GM12878 (cell line): ENCODE measurements at regions not wholly inside any gene's neighbourhood (a gene's known extent, or its start where the extent isn't known, plus 50 kb on each side); places are given as distances from the start of the nearest gene placed in this dataset.

Experiments used
- ATAC-seq: fragments of 200-7000 bp; cut with Tn5 transposase; 3 replicates; pipeline ENCODE4 v1.9.1; 2020; ENCODE audit warnings: mild to moderate bottlenecking, moderate library complexity
- BruUV-seq: library from RNA; stranded (reverse); fragments of 400-500 nt; replicated peaks from 2 replicates; lab custom pipeline; 2021; lab: Mats Ljungman, UMichigan
- CTCF ChIA-PET: fragments of 300-600 bp; sonication (Branson Sonifier 250); formaldehyde crosslinking; extraction: SDS; loops from one replicate; lab custom pipeline; 2021; ENCODE audit warnings: inconsistent platforms; lab: Yijun Ruan, JAX
- POLR2A ChIA-PET: fragments of 350-600 bp; formaldehyde crosslinking; extraction: SDS; loops from one replicate; lab custom pipeline; 2021; ENCODE audit warnings: inconsistent platforms; lab: Charles Lee
- RAD21 ChIA-PET: fragments of 300-600 bp; sonication (Branson Sonifier 250); formaldehyde crosslinking; loops from one replicate; lab custom pipeline; 2023; ENCODE audit warnings: antibody characterized with exemption; ENCODE audit not compliant: unreplicated experiment; lab: Charles Lee
- SMC1A ChIA-PET: fragments of 300-600 bp; sonication (Branson Sonifier 250); formaldehyde crosslinking; loops from one replicate; lab custom pipeline; 2023; ENCODE audit not compliant: unreplicated experiment, uncharacterized antibody; lab: Charles Lee
- DNase-seq: peaks from one replicate; pipeline ENCODE4 v3.0.0-alpha.2; 2011; ENCODE audit warnings: low read depth, low spot score
- FAIRE-seq: peaks from 3 replicates; lab custom pipeline; 2011; peaks lifted over from hg19 to GRCh38; lab: Jason Lieb, UNC
- H2AFZ ChIP-seq: 2 replicates; pipeline ENCODE4 v1.6.0; 2011; ENCODE audit warnings: low read depth, low read length, control low read depth; ENCODE audit not compliant: control insufficient read depth
- H3K27ac ChIP-seq: 2 replicates; pipeline ENCODE4 v1.5.1; 2011; ENCODE audit warnings: control low read depth; ENCODE audit not compliant: control insufficient read depth, insufficient read depth
- H3K27me3 ChIP-seq, 2 experiments: replicated peaks in 1 of 2; 2 replicates each; pipeline versions ENCODE4 v1.6.0 to v1.6.1; 2011; ENCODE audit warnings: low read length in 1 of 2; ENCODE audit not compliant: control insufficient read depth in 2 of 2, insufficient read depth in 2 of 2
- H3K36me3 ChIP-seq, 2 experiments: 2 replicates each; pipeline ENCODE4 v1.5.1; 2011; ENCODE audit warnings: low read length in 1 of 2; ENCODE audit not compliant: control insufficient read depth in 2 of 2, insufficient read depth in 2 of 2
- H3K4me1 ChIP-seq: 2 replicates; pipeline ENCODE4 v1.6.1; 2011; ENCODE audit warnings: mild to moderate bottlenecking, low read length, moderate library complexity, mixed read lengths; ENCODE audit not compliant: control insufficient read depth, insufficient read depth
- H3K4me2 ChIP-seq: 2 replicates; pipeline ENCODE4 v1.6.0; 2011; ENCODE audit warnings: control low read depth; ENCODE audit not compliant: control insufficient read depth, insufficient read depth
- H3K4me3 ChIP-seq: fragments of 200-600 bp; sonication (generic); 2 replicates; pipeline ENCODE4 v1.5.1; 2016
- H3K79me2 ChIP-seq: 2 replicates; pipeline ENCODE4 v1.6.0; 2011; ENCODE audit warnings: low read length; ENCODE audit not compliant: control insufficient read depth, insufficient read depth
- H3K9ac ChIP-seq: 2 replicates; pipeline ENCODE4 v1.8.0; 2011; ENCODE audit warnings: low read length, control low read depth, mixed read lengths; ENCODE audit not compliant: control insufficient read depth, insufficient read depth
- H3K9me3 ChIP-seq: replicated peaks from 3 replicates; pipeline ENCODE4 v1.5.1; 2011; ENCODE audit warnings: mild to moderate bottlenecking, low read length; ENCODE audit not compliant: control insufficient read depth, insufficient read depth
- H4K20me1 ChIP-seq: 2 replicates; pipeline ENCODE4 v1.6.0; 2011; ENCODE audit not compliant: control insufficient read depth, insufficient read depth
- BHLHE40 ChIP-seq, 2 experiments: fragments of 450-650 bp in 1 of 2; IDR thresholded peaks; 2 replicates each; pipeline ENCODE4 v1.6.1; 2011 to 2017; ENCODE audit warnings: low read depth in 2 of 2, borderline replicate concordance in 1 of 2, improper control_type of control experiment in 1 of 2, low read length in 1 of 2, mild to moderate bottlenecking in 1 of 2
- EP300 ChIP-seq, 2 experiments: fragments of 150-350 bp in 1 of 2; IDR thresholded peaks; 2 replicates each; pipeline ENCODE4 v1.6.1; 2011 to 2012; ENCODE audit warnings: low read depth in 2 of 2, low read length in 2 of 2, borderline replicate concordance in 1 of 2, improper control_type of control experiment in 1 of 2, inconsistent platforms in 1 of 2; ENCODE audit not compliant: control insufficient read depth in 1 of 2
- HDAC2 ChIP-seq: fragments of 200-600 bp; sonication (generic); IDR thresholded peaks from 2 replicates; pipeline ENCODE4 v1.6.1; 2017
- IRF3 ChIP-seq: fragments of 450-650 bp; IDR thresholded peaks from 2 replicates; pipeline ENCODE4 v1.6.1; 2014; ENCODE audit warnings: mild to moderate bottlenecking
- JUNB ChIP-seq: IDR thresholded peaks from 2 replicates; pipeline ENCODE4 v1.6.1; 2016; ENCODE audit warnings: antibody characterized with exemption, mild to moderate bottlenecking
- RCOR1 ChIP-seq: conservative IDR thresholded peaks from 2 replicates; pipeline ENCODE4 v1.6.1; 2012; ENCODE audit warnings: low read depth, low read length, improper control_type of control experiment
- SUPT20H ChIP-seq: IDR thresholded peaks from 2 replicates; pipeline ENCODE4 v1.6.1; 2011; ENCODE audit warnings: low read depth, mild to moderate bottlenecking, low read length, moderate library complexity, borderline replicate concordance; ENCODE audit not compliant: control insufficient read depth
- TCF7 ChIP-seq: IDR thresholded peaks from 2 replicates; pipeline ENCODE4 v1.6.1; 2014; ENCODE audit warnings: antibody characterized with exemption, borderline replicate concordance
- ZBTB4 ChIP-seq: fragments of 450-650 bp; formaldehyde crosslinking; IDR thresholded peaks from 2 replicates; pipeline ENCODE4 v1.4.0; 2022; ENCODE audit warnings: mild to moderate bottlenecking, moderate library complexity
- in situ Hi-C: fragments of 300-500 bp; cut with MboI; formaldehyde crosslinking; loops from 9 replicates; pipeline ENCODE4 v1.14.3; 2018; ENCODE audit warnings: mixed read lengths
- intact Hi-C: fragments of 100-400 bp; cut with micrococcal nuclease; formaldehyde crosslinking; loops from one replicate; pipeline ENCODE4 v1.14.2; 2022; ENCODE audit not compliant: unreplicated experiment
- TF ChIP-seq, protein P1 (sequence below): fragments of 450-650 bp; IDR thresholded peaks from 2 replicates; pipeline ENCODE4 v1.6.1; 2017; ENCODE audit warnings: antibody characterized with exemption, mild to moderate bottlenecking, moderate library complexity
- TF ChIP-seq, protein P2 (sequence below): fragments of 450-650 bp; conservative IDR thresholded peaks from 2 replicates; pipeline ENCODE4 v1.6.1; 2017; ENCODE audit warnings: mild to moderate bottlenecking, moderate library complexity

- Histone ChIP-seq H3K4me3 (no peak overlapping the region), H3K27me3 (no peaks in the 10 kb centered on the region), H2AFZ (no peak overlapping the region), H3K79me2 (no peaks in the 10 kb centered on the region), H3K9me3 (no peaks in the 10 kb centered on the region), H3K4me2 (no peak overlapping the region), H4K20me1 (no peaks in the 10 kb centered on the region), H3K36me3 (no peaks in the 10 kb centered on the region), H3K4me1 (no peaks in the 10 kb centered on the region), H3K27ac (no peak overlapping the region), H3K9ac (no peak overlapping the region)
- SMC1A ChIA-PET: no interaction called here
- RAD21 ChIA-PET: no interaction called here
- TF ChIP-seq HDAC2: no peak
- TF ChIP-seq BHLHE40 (IDR thresholded peaks at IDR 0.05; ENCODE audit: borderline replicate concordance in 1 of 2, low read depth in 2 of 2, low read length in 1 of 2): no peak
- TF ChIP-seq RCOR1: no peak
- no peak for TF ChIP-seq JUNB
- TF ChIP-seq ZBTB4 (CRISPR knock-in tag): no peak
- no peak for TF ChIP-seq IRF3
- TF ChIP-seq EP300 (IDR thresholded peaks at IDR 0.05; ENCODE audit: borderline replicate concordance in 1 of 2, control insufficient read depth in 1 of 2, low read depth in 2 of 2, low read length in 2 of 2): no peak
- TF ChIP-seq, protein P1, sequence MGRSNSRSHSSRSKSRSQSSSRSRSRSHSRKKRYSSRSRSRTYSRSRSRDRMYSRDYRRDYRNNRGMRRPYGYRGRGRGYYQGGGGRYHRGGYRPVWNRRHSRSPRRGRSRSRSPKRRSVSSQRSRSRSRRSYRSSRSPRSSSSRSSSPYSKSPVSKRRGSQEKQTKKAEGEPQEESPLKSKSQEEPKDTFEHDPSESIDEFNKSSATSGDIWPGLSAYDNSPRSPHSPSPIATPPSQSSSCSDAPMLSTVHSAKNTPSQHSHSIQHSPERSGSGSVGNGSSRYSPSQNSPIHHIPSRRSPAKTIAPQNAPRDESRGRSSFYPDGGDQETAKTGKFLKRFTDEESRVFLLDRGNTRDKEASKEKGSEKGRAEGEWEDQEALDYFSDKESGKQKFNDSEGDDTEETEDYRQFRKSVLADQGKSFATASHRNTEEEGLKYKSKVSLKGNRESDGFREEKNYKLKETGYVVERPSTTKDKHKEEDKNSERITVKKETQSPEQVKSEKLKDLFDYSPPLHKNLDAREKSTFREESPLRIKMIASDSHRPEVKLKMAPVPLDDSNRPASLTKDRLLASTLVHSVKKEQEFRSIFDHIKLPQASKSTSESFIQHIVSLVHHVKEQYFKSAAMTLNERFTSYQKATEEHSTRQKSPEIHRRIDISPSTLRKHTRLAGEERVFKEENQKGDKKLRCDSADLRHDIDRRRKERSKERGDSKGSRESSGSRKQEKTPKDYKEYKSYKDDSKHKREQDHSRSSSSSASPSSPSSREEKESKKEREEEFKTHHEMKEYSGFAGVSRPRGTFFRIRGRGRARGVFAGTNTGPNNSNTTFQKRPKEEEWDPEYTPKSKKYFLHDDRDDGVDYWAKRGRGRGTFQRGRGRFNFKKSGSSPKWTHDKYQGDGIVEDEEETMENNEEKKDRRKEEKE: no peak
- TF ChIP-seq, protein P2, sequence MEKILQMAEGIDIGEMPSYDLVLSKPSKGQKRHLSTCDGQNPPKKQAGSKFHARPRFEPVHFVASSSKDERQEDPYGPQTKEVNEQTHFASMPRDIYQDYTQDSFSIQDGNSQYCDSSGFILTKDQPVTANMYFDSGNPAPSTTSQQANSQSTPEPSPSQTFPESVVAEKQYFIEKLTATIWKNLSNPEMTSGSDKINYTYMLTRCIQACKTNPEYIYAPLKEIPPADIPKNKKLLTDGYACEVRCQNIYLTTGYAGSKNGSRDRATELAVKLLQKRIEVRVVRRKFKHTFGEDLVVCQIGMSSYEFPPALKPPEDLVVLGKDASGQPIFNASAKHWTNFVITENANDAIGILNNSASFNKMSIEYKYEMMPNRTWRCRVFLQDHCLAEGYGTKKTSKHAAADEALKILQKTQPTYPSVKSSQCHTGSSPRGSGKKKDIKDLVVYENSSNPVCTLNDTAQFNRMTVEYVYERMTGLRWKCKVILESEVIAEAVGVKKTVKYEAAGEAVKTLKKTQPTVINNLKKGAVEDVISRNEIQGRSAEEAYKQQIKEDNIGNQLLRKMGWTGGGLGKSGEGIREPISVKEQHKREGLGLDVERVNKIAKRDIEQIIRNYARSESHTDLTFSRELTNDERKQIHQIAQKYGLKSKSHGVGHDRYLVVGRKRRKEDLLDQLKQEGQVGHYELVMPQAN: no peak
- no peak for TF ChIP-seq TCF7
- no peak for TF ChIP-seq SUPT20H
- DNase-seq (no peak), ATAC-seq (no peak), FAIRE-seq (no peak)
- CTCF ChIA-PET: no interaction called here
- in situ Hi-C loops: no loop called here
- intact Hi-C loops: no loop called here
- BruUV-seq: no TSS peak
- POLR2A ChIA-PET: no interaction called here
Measured at GRCh38 chr17:70934835-70935234, 765.5 kb downstream of the KCNJ2 start.
